Left ventricle myocardium inferior (tissue), 1 donor: ENCODE measurements at regions not wholly inside any gene's neighbourhood (a gene's known extent, or its start where the extent isn't known, plus 50 kb on each side); places are given as distances from the start of the nearest gene placed in this dataset.

Experiments used
- DNase-seq: peaks from one replicate; pipeline ENCODE4 v3.0.0-alpha.2; 2020
- H3K27ac ChIP-seq: fragments of 200-600 bp; replicated peaks from 2 replicates; pipeline ENCODE4 v1.8.0; 2021
- H3K27me3 ChIP-seq: fragments of 200-600 bp; 2 replicates; pipeline ENCODE4 v1.8.0; 2021; ENCODE audit warnings: low read depth
- H3K36me3 ChIP-seq: fragments of 200-600 bp; 2 replicates; pipeline ENCODE4 v1.8.0; 2021
- H3K4me1 ChIP-seq: fragments of 200-600 bp; 2 replicates; pipeline ENCODE4 v1.8.0; 2021
- H3K4me3 ChIP-seq: fragments of 200-600 bp; 2 replicates; pipeline ENCODE4 v1.8.0; 2021; ENCODE audit warnings: mild to moderate bottlenecking, moderate library complexity
- H3K9me3 ChIP-seq: fragments of 200-600 bp; replicated peaks from 2 replicates; pipeline ENCODE4 v1.8.0; 2021
- intact Hi-C: fragments of 100-400 bp; cut with micrococcal nuclease; formaldehyde crosslinking; loops from one replicate; pipeline ENCODE4 v1.11.0; 2022
- TF ChIP-seq, protein P1 (sequence below): fragments of 200-600 bp; IDR thresholded peaks from 2 replicates; pipeline ENCODE4 v1.8.0; 2021; ENCODE audit warnings: antibody characterized with exemption, mild to moderate bottlenecking, borderline replicate concordance
- donor health status: DM: no; HTN: yes; CAD: no; lungs with severe emphysema.

DNA sequence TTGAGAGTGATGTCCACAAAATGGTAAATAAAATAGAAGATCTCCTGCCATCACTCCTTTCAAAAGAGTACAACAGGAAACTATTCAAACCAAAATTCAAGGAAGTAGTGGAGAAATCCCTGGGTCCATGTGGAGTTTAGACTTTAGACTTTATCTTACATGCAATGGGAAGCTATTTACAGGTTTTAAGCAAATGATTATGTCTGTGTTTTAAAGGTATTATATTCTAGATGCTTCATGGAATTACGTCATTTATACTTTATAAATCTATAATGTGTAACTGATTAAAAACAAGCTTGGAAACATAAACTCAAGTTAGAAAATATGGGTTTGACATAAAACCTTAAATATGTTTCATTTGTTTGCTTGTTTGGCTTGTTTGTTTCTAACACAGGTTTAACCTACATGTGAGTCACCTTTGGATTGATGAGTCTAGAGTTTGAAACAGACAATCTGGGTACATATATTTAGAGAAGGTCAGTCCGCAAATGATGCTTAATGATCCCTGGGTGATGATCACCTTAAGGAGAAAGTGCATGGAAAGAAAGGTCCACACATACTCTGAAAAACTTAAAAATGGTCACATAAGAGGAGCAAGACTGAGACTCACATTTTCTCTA, 519.6 kb upstream of the AGA start:
- no peaks in the 10 kb centered on the region for H3K27me3 ChIP-seq
- intact Hi-C loops = no loop called here
- DNase-seq = no peak
- TF ChIP-seq, protein P1, sequence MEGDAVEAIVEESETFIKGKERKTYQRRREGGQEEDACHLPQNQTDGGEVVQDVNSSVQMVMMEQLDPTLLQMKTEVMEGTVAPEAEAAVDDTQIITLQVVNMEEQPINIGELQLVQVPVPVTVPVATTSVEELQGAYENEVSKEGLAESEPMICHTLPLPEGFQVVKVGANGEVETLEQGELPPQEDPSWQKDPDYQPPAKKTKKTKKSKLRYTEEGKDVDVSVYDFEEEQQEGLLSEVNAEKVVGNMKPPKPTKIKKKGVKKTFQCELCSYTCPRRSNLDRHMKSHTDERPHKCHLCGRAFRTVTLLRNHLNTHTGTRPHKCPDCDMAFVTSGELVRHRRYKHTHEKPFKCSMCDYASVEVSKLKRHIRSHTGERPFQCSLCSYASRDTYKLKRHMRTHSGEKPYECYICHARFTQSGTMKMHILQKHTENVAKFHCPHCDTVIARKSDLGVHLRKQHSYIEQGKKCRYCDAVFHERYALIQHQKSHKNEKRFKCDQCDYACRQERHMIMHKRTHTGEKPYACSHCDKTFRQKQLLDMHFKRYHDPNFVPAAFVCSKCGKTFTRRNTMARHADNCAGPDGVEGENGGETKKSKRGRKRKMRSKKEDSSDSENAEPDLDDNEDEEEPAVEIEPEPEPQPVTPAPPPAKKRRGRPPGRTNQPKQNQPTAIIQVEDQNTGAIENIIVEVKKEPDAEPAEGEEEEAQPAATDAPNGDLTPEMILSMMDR = no peak
- H3K4me1 ChIP-seq = no peaks in the 10 kb centered on the region
- no peaks in the 10 kb centered on the region for H3K36me3 ChIP-seq
- H3K27ac ChIP-seq = no peak overlapping the region
- H3K4me3 ChIP-seq = no peak overlapping the region
- no peaks in the 10 kb centered on the region for H3K9me3 ChIP-seq

DNA sequence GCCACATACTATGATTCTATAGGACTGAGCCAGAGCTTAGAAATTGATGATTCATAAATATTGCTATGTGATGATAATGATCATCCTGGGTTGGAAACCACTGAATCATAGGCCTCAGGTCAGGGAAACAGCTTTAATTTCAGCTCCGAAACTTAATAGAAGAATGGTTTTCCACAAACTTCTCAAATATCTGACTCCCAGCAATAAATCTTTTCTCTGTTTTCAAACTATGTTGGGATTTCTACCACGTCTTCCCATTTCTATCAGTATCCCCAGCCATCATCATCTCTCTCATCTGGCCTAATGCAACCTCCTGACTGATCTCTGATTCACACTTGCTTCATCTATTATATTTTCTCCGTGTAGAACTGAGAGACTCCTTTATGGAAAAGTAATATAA, 521.8 kb upstream of the AGA start:
- Histone ChIP-seq H3K36me3 (no peaks in the 10 kb centered on the region), H3K9me3 (no peaks in the 10 kb centered on the region), H3K27ac (no peak overlapping the region), H3K4me1 (no peaks in the 10 kb centered on the region), H3K27me3 (no peaks in the 10 kb centered on the region), H3K4me3 (no peak overlapping the region)
- TF ChIP-seq, protein P1 = no peak
- intact Hi-C loops = no loop called here
- no peak for DNase-seq

DNA sequence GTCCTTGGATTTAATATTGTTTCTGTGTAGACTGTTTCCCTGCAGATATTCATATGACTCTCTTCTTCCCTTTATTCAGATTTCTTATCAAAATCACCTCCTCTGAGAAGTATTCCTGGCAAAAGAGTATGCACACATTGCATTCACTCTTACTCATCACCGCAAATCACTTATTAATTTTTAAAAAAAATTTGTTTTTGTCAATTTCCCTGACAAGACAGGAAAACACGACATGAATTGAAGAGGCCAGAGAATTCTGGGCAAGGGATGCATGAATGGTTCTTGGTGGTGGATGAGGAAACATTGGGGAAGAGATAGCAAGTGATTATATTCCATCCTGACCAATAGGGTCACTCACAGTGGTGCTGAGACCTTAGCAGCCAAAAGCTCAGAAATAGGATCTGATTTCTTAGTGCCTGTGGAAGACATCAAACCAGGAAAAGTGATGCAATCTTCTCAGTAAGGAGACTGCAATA, 522.5 kb upstream of the AGA start:
- DNase-seq = no peak
- no peak overlapping the region for H3K4me3 ChIP-seq
- TF ChIP-seq, protein P1 = no peak
- no peaks in the 10 kb centered on the region for H3K9me3 ChIP-seq
- no peaks in the 10 kb centered on the region for H3K4me1 ChIP-seq
- H3K36me3 ChIP-seq = no peaks in the 10 kb centered on the region
- H3K27me3 ChIP-seq = no peaks in the 10 kb centered on the region
- H3K27ac ChIP-seq = no peak overlapping the region
- intact Hi-C loops = no loop called here

DNA sequence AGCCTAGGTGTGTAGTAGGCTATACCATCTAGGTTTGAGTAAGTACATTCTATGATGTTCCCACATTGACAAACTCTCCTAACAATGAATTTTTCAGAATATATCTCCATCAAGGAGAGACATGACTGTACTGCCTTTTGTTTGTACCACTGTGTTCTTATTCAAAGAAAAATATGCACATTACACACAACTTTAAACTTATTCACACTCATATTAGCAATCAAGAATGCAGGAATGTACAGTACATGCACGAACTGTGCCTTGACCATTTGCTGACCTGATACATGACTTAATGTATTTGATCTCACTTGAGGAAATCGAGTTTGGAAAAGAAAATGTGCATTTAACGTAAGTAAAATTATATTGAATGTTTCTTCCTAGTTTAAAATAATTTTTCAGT, 525.1 kb upstream of the AGA start:
- TF ChIP-seq, protein P1 = no peak
- H3K9me3 ChIP-seq = no peaks in the 10 kb centered on the region
- H3K4me1 ChIP-seq = no peaks in the 10 kb centered on the region
- no peaks in the 10 kb centered on the region for H3K36me3 ChIP-seq
- no peak for DNase-seq
- no peak overlapping the region for H3K27ac ChIP-seq
- no peak overlapping the region for H3K4me3 ChIP-seq
- intact Hi-C loops = no loop called here
- no peaks in the 10 kb centered on the region for H3K27me3 ChIP-seq

DNA sequence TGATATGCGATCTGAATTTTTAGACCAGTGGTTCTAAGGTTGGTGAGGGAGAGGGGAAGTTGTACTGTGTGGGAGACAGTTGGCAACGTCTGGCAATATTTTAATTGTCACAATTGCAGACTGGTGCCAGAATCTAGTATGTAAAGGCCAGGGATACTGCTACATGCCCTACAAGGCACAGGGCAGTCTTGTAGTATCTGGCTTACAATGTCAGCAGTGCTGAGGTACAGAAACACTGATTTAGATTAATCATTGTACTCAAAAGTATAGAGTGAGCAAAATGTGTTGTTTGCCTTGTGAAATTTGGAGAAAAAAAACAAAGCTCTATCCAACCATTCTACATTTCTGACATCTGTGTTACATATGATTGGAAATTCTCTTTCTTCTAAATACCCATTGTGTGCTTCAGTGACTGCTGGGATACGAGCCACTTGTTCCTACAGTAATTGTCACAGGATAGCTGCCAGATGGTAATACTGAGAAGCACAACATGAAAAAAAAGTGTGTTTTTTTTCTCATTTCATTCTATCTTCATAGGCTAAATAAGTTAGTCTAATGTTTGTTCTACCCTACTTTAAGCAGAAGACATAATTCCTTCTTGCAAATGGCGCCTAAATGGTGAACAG, 526.7 kb upstream of the AGA start:
- Histone ChIP-seq H3K27me3 (no peaks in the 10 kb centered on the region), H3K4me3 (no peak overlapping the region), H3K36me3 (no peaks in the 10 kb centered on the region), H3K9me3 (no peaks in the 10 kb centered on the region), H3K4me1 (no peaks in the 10 kb centered on the region), H3K27ac (no peak overlapping the region)
- TF ChIP-seq, protein P1 = no peak
- intact Hi-C loops = no loop called here
- DNase-seq = no peak
